Tibial artery (tissue), 4 donors: ENCODE measurements at regions not wholly inside any gene's neighbourhood (a gene's known extent, or its start where the extent isn't known, plus 50 kb on each side); places are given as distances from the start of the nearest gene placed in this dataset.

ENCODE experiments used
- DNase-seq, 2 donors: peaks; one replicate each; pipeline ENCODE4 v3.0.0-alpha.2; 2019
- H3K27ac ChIP-seq, 2 donors: fragments of 200-600 bp; sonication (generic) in 1 of 2; 1 replicate in 1 of 2; 2 replicates in 1 of 2; pipeline ENCODE4 v1.5.1; 2018 to 2019; ENCODE audit warnings: mild to moderate bottlenecking in 1 of 2
- H3K27me3 ChIP-seq, 2 donors: fragments of 200-600 bp; sonication (generic) in 1 of 2; one replicate each; pipeline versions ENCODE4 v1.5.1 to v1.6.0; 2016 to 2019
- H3K36me3 ChIP-seq, 3 donors: fragments of 200-600 bp; sonication (generic) in 2 of 3; one replicate each; pipeline ENCODE4 v1.5.1; 2016 to 2019; ENCODE audit warnings: mild to moderate bottlenecking in 2 of 3
- H3K4me1 ChIP-seq, 4 donors: fragments of 200-600 bp; sonication (generic) in 2 of 4; 1 replicate in 3 of 4; 2 replicates in 1 of 4; pipeline ENCODE4 v1.5.1; 2016 to 2019
- H3K4me3 ChIP-seq, 2 donors: fragments of 200-600 bp; sonication (generic) in 1 of 2; 1 replicate in 1 of 2; 2 replicates in 1 of 2; pipeline ENCODE4 v1.5.1; 2018 to 2019; ENCODE audit warnings: mild to moderate bottlenecking in 2 of 2
- H3K9me3 ChIP-seq, 3 donors: fragments of 200-600 bp; sonication (generic) in 1 of 3; one replicate each; pipeline ENCODE4 v1.5.1; 2016 to 2019
- CTCF ChIP-seq, 2 experiments: fragments of 200-600 bp in 1 of 2; fragments of 450-650 bp in 1 of 2; IDR thresholded peaks; one replicate each; pipeline ENCODE4 v1.5.1; 2017 to 2019; ENCODE audit warnings: antibody characterized with exemption in 2 of 2, mild to moderate bottlenecking in 1 of 2, moderate library complexity in 1 of 2
- intact Hi-C: fragments of 100-400 bp; cut with DNase I; formaldehyde crosslinking; loops from one replicate; pipeline ENCODE4 v1.15.0; 2023; ENCODE audit warnings: low total_unique reads

- Histone ChIP-seq H3K4me1 (peaks cover 0 to 24% (median under 1%) of the 10 kb centered on the region in 4 donors), H3K36me3 (no peaks in the 10 kb centered on the region), H3K4me3 (no peak overlapping the region), H3K27me3 (no peaks in the 10 kb centered on the region), H3K9me3 (no peaks in the 10 kb centered on the region), H3K27ac (no peak overlapping the region)
- DNase-seq, result no peak
- intact Hi-C loops, result no loop called here
- no peak for TF ChIP-seq CTCF (IDR thresholded peaks at IDR 0.05)
These were observed 187.6 kb upstream of the CDYL start for GRCh38 chr6:4588581-4588980.

GRCh38 chr6:4588163-4588562 is 188.0 kb upstream of the CDYL start:
- intact Hi-C loops, result no loop called here
- DNase-seq, result no peak
- peaks cover 0 to 28% (median 3%) of the 10 kb centered on the region in 4 donors for H3K4me1 ChIP-seq

GRCh38 chr6:4587171-4587570 is 189.0 kb upstream of the CDYL start:
- H3K9me3 ChIP-seq, result no peaks in the 10 kb centered on the region
- no peak for TF ChIP-seq CTCF (IDR thresholded peaks at IDR 0.05)
- intact Hi-C loops, result no loop called here

More at GRCh38 chr6:4588163-4588562, 188.0 kb upstream of the CDYL start:
- no peak overlapping the region for H3K4me3 ChIP-seq
- H3K9me3 ChIP-seq, result no peaks in the 10 kb centered on the region
- H3K27ac ChIP-seq, result no peak overlapping the region
- H3K27me3 ChIP-seq, result no peaks in the 10 kb centered on the region
- no peaks in the 10 kb centered on the region for H3K36me3 ChIP-seq
- no peak for TF ChIP-seq CTCF (IDR thresholded peaks at IDR 0.05)

GRCh38 chr6:4586469-4586859 is 189.7 kb upstream of the CDYL start:
- H3K27ac ChIP-seq, result no peak overlapping the region
- no peaks in the 10 kb centered on the region for H3K36me3 ChIP-seq
- H3K27me3 ChIP-seq, result no peaks in the 10 kb centered on the region
- no peak for DNase-seq
- no peak for TF ChIP-seq CTCF (IDR thresholded peaks at IDR 0.05)
- intact Hi-C loops, result no loop called here
- peaks cover 0 to 45% (median 11%) of the 10 kb centered on the region in 4 donors for H3K4me1 ChIP-seq
- H3K9me3 ChIP-seq, result peaks cover 0 to 3% (median 0%) of the 10 kb centered on the region in 3 donors
- no peak overlapping the region for H3K4me3 ChIP-seq

More at GRCh38 chr6:4587171-4587570, 189.0 kb upstream of the CDYL start:
- no peak for DNase-seq
- Histone ChIP-seq H3K27ac (no peak overlapping the region), H3K4me3 (no peak overlapping the region), H3K27me3 (no peaks in the 10 kb centered on the region), H3K4me1 (peaks cover 0 to 38% (median 7%) of the 10 kb centered on the region in 4 donors), H3K36me3 (no peaks in the 10 kb centered on the region)

GRCh38 chr6:4585682-4586468 is 190.3 kb upstream of the CDYL start:
- intact Hi-C loops, result no loop called here
- peaks cover 0 to 7% (median 0%) of the 10 kb centered on the region in 3 donors for H3K9me3 ChIP-seq
- no peak overlapping the region for H3K27ac ChIP-seq
- no peaks in the 10 kb centered on the region for H3K27me3 ChIP-seq
- H3K4me3 ChIP-seq, result no peak overlapping the region
- no peak for DNase-seq
- peaks cover 0 to 45% (median 11%) of the 10 kb centered on the region in 4 donors for H3K4me1 ChIP-seq
- TF ChIP-seq CTCF (IDR thresholded peaks at IDR 0.05), result no peak
- no peaks in the 10 kb centered on the region for H3K36me3 ChIP-seq
